Panc1 (cell line): ENCODE measurements at regions not wholly inside any gene's neighbourhood (a gene's known extent, or its start where the extent isn't known, plus 50 kb on each side); places are given as distances from the start of the nearest gene placed in this dataset.

ENCODE experiments used
- CTCF ChIP-seq: fragments of 450-650 bp; IDR thresholded peaks from 2 replicates; pipeline ENCODE4 v1.5.1; 2017; ENCODE audit warnings: mild to moderate bottlenecking
- POLR2AphosphoS5 ChIP-seq: IDR thresholded peaks from 2 replicates; pipeline ENCODE4 v1.6.1; 2012; ENCODE audit warnings: mild to moderate bottlenecking, low read depth, low read length, moderate library complexity
- REST ChIP-seq, 2 experiments: IDR thresholded peaks; 2 replicates each; pipeline ENCODE4 v1.6.1; 2011 to 2012; ENCODE audit warnings: low read depth in 2 of 2, control low read depth in 1 of 2, low read length in 1 of 2, mild to moderate bottlenecking in 1 of 2, moderate library complexity in 1 of 2; ENCODE audit not compliant: insufficient read depth in 1 of 2
- SIN3A ChIP-seq: IDR thresholded peaks from 2 replicates; pipeline ENCODE4 v1.6.1; 2012; ENCODE audit warnings: low read depth, mild to moderate bottlenecking, low read length, moderate library complexity, borderline replicate concordance; ENCODE audit not compliant: insufficient read depth

- TF ChIP-seq CTCF (no peak), REST (IDR thresholded peaks at IDR 0.05; ENCODE audit: insufficient read depth in 1 of 2, low read depth in 2 of 2, low read length in 1 of 2) (no peak), SIN3A (no peak), POLR2AphosphoS5 (no peak)
Observed at GRCh38 chr10:53370347-53370746, 597.8 kb upstream of the MBL2 start.
